ENCODE measurements at regions not wholly inside any gene's neighbourhood (a gene's known extent, or its start where the extent isn't known, plus 50 kb on each side); places are given as distances from the start of the nearest gene placed in this dataset.
"Not testable (repeated sequence)": the region's sequence is repeated elsewhere in the genome, so short reads cannot be mapped to it uniquely, and the experiment has no call there.

DNA sequence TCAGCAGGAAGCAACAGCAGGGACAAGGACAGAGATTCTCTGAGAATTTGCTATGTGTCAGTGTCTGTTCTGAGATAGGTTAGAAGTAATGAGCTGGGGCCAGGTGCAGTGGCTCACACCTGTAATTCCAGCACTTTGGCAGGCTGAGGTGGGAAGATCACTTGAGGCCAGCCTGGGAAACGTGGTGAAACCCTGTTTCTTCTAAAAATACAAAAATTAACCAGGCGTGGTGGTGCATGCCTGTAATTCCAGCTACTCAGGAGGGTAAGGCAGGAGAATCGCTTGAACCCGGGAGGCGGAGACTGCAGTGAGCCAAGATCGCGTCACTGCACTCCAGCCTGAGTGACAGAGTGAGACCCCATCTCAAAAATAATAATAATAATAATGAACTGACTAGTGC is 66.5 kb upstream of the ACYP2 start:
- TF ChIP-seq, protein P1, sequence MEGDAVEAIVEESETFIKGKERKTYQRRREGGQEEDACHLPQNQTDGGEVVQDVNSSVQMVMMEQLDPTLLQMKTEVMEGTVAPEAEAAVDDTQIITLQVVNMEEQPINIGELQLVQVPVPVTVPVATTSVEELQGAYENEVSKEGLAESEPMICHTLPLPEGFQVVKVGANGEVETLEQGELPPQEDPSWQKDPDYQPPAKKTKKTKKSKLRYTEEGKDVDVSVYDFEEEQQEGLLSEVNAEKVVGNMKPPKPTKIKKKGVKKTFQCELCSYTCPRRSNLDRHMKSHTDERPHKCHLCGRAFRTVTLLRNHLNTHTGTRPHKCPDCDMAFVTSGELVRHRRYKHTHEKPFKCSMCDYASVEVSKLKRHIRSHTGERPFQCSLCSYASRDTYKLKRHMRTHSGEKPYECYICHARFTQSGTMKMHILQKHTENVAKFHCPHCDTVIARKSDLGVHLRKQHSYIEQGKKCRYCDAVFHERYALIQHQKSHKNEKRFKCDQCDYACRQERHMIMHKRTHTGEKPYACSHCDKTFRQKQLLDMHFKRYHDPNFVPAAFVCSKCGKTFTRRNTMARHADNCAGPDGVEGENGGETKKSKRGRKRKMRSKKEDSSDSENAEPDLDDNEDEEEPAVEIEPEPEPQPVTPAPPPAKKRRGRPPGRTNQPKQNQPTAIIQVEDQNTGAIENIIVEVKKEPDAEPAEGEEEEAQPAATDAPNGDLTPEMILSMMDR (IDR thresholded peaks at IDR 0.05), result not testable (repeated sequence)
- not testable (repeated sequence) for TF ChIP-seq POLR2A (IDR thresholded peaks at IDR 0.05)

All from body of pancreas (tissue), 4 donors.